Upper lobe of left lung (tissue), 6 donors: ENCODE measurements at regions not wholly inside any gene's neighbourhood (a gene's known extent, or its start where the extent isn't known, plus 50 kb on each side); places are given as distances from the start of the nearest gene placed in this dataset.

ENCODE experiments used
- ATAC-seq, 2 donors: fragments of 200-7000 bp; cut with Tn5 transposase; one replicate each; pipeline ENCODE4 v1.9.1; 2022; ENCODE audit warnings: mild to moderate bottlenecking in 2 of 2, moderate library complexity in 2 of 2; ENCODE audit not compliant: low FRiP score in 2 of 2
- DNase-seq, 2 donors: peaks; one replicate each; pipeline ENCODE4 v3.0.0-alpha.2; 2019 to 2020
- H3K27ac ChIP-seq, 4 donors: fragments of 200-600 bp; sonication (generic); one replicate each; pipeline ENCODE4 v1.5.1; 2016 to 2019
- H3K27me3 ChIP-seq, 4 donors: fragments of 200-600 bp; sonication (generic); one replicate each; pipeline ENCODE4 v1.5.1; 2017 to 2019
- H3K36me3 ChIP-seq, 4 donors: fragments of 200-600 bp; sonication (generic); one replicate each; pipeline ENCODE4 v1.5.1; 2016 to 2019
- H3K4me1 ChIP-seq, 4 donors: fragments of 200-600 bp; sonication (generic); one replicate each; pipeline ENCODE4 v1.5.1; 2018 to 2019
- H3K4me3 ChIP-seq, 4 donors: fragments of 200-600 bp; sonication (generic); one replicate each; pipeline ENCODE4 v1.5.1; 2017 to 2019; ENCODE audit warnings: mild to moderate bottlenecking in 2 of 4, moderate library complexity in 1 of 4
- H3K9me3 ChIP-seq, 4 donors: fragments of 200-600 bp; sonication (generic); one replicate each; pipeline ENCODE4 v1.5.1; 2018 to 2019
- EP300 ChIP-seq, 4 donors: sonication (generic); formaldehyde crosslinking; IDR thresholded peaks; one replicate each; pipeline ENCODE4 v1.5.1; 2017; ENCODE audit warnings: antibody characterized with exemption in 4 of 4, control low read depth in 2 of 4
- POLR2A ChIP-seq, 4 donors: fragments of 450-650 bp; IDR thresholded peaks; one replicate each; pipeline ENCODE4 v1.5.1; 2016 to 2017; ENCODE audit warnings: antibody characterized with exemption in 4 of 4, mild to moderate bottlenecking in 2 of 4
- POLR2AphosphoS5 ChIP-seq, 2 donors: sonication (generic); formaldehyde crosslinking; IDR thresholded peaks; one replicate each; pipeline ENCODE4 v1.5.1; 2017; ENCODE audit warnings: antibody characterized with exemption in 2 of 2
- WGBS, 2 donors: methylation state at CpG; one replicate each; pipeline ENCODE4 v1.1.5; 2017 to 2018; 5-methylcytosine and 5-hydroxymethylcytosine counted together
- TF ChIP-seq, protein P1 (sequence below), 6 experiments: fragments of 450-650 bp in 4 of 6; fragments of 200-600 bp in 2 of 6; sonication (generic) in 2 of 6; IDR thresholded peaks; one replicate each; pipeline ENCODE4 v1.5.1; 2016 to 2019; ENCODE audit warnings: antibody characterized with exemption in 6 of 6
- donor health status: DM: no; HTN: no; CAD: no; lungs with moderate emphysema.
- donor health status: DM: no; HTN: yes; CAD: no; lungs with severe emphysema.

DNA sequence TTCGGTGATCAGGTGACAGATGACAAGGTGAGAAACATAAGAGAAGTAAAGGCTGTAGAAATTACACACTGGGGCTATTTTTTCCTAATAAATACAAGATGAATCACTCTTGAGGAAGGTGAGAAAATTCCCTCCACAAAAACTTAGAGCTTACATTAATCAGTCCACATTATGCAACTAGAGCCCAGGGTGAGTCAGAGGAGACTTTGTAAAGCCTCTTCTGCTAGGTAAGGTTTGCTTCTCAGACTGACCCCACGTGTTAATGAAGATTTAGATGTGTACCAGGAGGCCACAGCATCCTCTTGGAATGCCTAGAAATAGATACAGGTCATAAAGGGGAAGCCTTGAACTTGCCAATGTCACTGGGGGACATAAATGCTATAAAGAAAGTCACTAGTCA, 396.0 kb upstream of the SMIM31 start:
- Histone ChIP-seq H3K4me3 (no peak overlapping the region), H3K27me3 (no peaks in the 10 kb centered on the region), H3K27ac (no peak overlapping the region), H3K36me3 (no peaks in the 10 kb centered on the region), H3K9me3 (no peaks in the 10 kb centered on the region), H3K4me1 (no peaks in the 10 kb centered on the region)
- ATAC-seq (no peak), DNase-seq (no peak)
- TF ChIP-seq POLR2A (IDR thresholded peaks at IDR 0.05): no peak
- no peak for TF ChIP-seq POLR2AphosphoS5 (IDR thresholded peaks at IDR 0.05)
- no peak for TF ChIP-seq EP300 (IDR thresholded peaks at IDR 0.05)
- TF ChIP-seq, protein P1, sequence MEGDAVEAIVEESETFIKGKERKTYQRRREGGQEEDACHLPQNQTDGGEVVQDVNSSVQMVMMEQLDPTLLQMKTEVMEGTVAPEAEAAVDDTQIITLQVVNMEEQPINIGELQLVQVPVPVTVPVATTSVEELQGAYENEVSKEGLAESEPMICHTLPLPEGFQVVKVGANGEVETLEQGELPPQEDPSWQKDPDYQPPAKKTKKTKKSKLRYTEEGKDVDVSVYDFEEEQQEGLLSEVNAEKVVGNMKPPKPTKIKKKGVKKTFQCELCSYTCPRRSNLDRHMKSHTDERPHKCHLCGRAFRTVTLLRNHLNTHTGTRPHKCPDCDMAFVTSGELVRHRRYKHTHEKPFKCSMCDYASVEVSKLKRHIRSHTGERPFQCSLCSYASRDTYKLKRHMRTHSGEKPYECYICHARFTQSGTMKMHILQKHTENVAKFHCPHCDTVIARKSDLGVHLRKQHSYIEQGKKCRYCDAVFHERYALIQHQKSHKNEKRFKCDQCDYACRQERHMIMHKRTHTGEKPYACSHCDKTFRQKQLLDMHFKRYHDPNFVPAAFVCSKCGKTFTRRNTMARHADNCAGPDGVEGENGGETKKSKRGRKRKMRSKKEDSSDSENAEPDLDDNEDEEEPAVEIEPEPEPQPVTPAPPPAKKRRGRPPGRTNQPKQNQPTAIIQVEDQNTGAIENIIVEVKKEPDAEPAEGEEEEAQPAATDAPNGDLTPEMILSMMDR (IDR thresholded peaks at IDR 0.05): no peak
- 35 to 45% methylated on average over 2 of the region's 2 CpGs for WGBS, 2 donors

DNA sequence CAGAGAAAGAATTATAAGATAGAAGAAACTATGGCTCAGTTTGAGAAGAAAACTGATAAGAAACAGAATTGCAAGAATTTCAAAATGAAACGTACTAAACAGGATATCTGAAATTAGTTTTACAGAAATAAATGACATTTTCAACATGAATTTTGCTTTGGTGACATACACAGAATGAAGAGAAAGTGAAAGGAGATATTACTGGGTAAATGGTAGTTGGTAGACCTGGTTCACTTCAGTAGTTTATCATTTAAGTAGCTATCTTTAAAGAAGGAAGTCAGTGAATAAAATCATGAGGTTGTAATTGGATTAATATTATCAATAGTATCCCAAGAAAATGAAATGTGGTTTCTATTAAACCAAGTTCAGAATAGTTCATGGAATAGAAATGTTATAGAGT, 395.5 kb upstream of the SMIM31 start:
- Histone ChIP-seq H3K27me3 (no peaks in the 10 kb centered on the region), H3K36me3 (no peaks in the 10 kb centered on the region), H3K4me3 (no peak overlapping the region), H3K4me1 (no peaks in the 10 kb centered on the region), H3K9me3 (no peaks in the 10 kb centered on the region), H3K27ac (no peak overlapping the region)
- DNase-seq: no peak
- 63 to 96% methylated on average over 1 of the region's 1 CpG for WGBS, 2 donors
- no peak for ATAC-seq
- no peak for TF ChIP-seq POLR2A (IDR thresholded peaks at IDR 0.05)
- TF ChIP-seq EP300 (IDR thresholded peaks at IDR 0.05): no peak
- no peak for TF ChIP-seq POLR2AphosphoS5 (IDR thresholded peaks at IDR 0.05)
- TF ChIP-seq, protein P1 (IDR thresholded peaks at IDR 0.05): no peak

DNA sequence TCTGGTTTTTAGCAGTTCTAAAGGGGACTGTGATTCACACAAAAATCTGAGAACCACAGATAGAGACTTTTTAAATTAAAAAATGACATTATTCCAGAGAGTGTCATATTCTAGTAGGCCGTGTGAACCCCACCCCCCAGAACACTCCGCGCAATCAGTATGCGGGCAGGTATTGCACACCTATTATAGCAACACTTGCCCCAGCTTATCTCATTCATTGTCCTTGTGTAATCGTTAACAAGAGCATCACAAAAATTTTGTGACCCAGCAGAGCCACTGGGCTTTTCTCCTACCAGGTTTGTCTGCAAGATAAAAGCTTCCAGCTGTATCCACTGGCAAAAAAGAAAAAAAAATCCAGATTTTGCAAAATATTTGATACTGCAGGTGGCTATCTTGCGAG, 394.1 kb upstream of the SMIM31 start:
- no peak for TF ChIP-seq EP300 (IDR thresholded peaks at IDR 0.05)

DNA sequence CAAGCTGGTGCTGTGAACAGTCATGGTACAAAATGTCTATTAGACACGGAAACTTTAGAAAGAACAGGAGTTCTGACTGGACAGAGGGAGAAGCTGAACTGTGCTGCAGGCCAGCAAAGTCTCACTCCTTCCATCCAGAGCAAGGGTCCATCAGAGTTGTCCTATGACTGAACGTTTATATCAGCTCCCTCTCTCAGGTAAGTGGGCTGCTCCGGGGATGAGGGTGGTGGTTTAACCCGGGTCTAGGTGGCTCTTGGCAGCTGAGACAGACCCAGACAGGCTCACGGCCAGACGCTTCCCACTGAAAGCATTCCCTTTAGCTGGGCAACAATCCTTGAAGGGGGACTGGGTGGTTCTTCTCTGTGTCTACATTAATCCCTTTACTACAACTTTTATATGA, 385.0 kb upstream of the SMIM31 start:
- ATAC-seq (no peak), DNase-seq (no peak)
- Histone ChIP-seq H3K27me3 (no peaks in the 10 kb centered on the region), H3K9me3 (no peaks in the 10 kb centered on the region), H3K4me1 (no peaks in the 10 kb centered on the region), H3K36me3 (no peaks in the 10 kb centered on the region), H3K4me3 (no peak overlapping the region), H3K27ac (no peak overlapping the region)
- WGBS, 2 donors: 59 to 75% methylated on average over 6 of the region's 6 CpGs
- no peak for TF ChIP-seq EP300 (IDR thresholded peaks at IDR 0.05)
- TF ChIP-seq POLR2A (IDR thresholded peaks at IDR 0.05): no peak
- no peak for TF ChIP-seq POLR2AphosphoS5 (IDR thresholded peaks at IDR 0.05)
- TF ChIP-seq, protein P1 (IDR thresholded peaks at IDR 0.05): no peak

More for the DNA sequence above, 394.1 kb upstream of the SMIM31 start:
- Histone ChIP-seq H3K4me3 (no peak overlapping the region), H3K27ac (no peak overlapping the region), H3K36me3 (no peaks in the 10 kb centered on the region), H3K9me3 (no peaks in the 10 kb centered on the region), H3K27me3 (no peaks in the 10 kb centered on the region), H3K4me1 (no peaks in the 10 kb centered on the region)
- 82 to 85% methylated on average over 6 of the region's 6 CpGs for WGBS, 2 donors
- no peak for ATAC-seq
- DNase-seq: no peak

DNA sequence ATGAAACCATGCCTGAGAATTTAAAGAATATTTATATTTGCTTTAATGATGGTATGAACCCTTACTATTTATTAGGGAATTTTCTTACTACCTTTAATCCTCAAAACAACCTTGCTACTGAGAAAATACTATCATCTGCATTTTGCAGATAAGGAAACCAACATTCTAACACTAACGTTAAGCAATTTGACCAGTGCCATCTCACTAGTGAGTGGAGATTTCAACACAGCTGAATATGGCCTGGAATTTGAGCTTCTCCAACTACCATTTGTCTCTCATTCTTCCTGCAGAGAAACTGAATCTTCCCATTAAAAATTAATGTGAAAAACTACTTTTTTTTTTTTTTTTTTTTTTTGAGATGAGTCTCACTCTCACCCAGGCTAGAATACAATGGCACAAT, 380.9 kb upstream of the SMIM31 start:
- Histone ChIP-seq H3K9me3 (no peaks in the 10 kb centered on the region), H3K4me1 (no peaks in the 10 kb centered on the region), H3K27ac (no peak overlapping the region), H3K27me3 (no peaks in the 10 kb centered on the region), H3K4me3 (no peak overlapping the region), H3K36me3 (no peaks in the 10 kb centered on the region)
- TF ChIP-seq, protein P1 (IDR thresholded peaks at IDR 0.05): no peak
- TF ChIP-seq EP300 (IDR thresholded peaks at IDR 0.05): no peak
- no peak for TF ChIP-seq POLR2AphosphoS5 (IDR thresholded peaks at IDR 0.05)
- no peak for TF ChIP-seq POLR2A (IDR thresholded peaks at IDR 0.05)
- DNase-seq (no peak), ATAC-seq (no peak)
- 65 to 76% methylated on average over 1 of the region's 1 CpG for WGBS, 2 donors
